HEK293 (cell line): ENCODE measurements at regions not wholly inside any gene's neighbourhood (a gene's known extent, or its start where the extent isn't known, plus 50 kb on each side); places are given as distances from the start of the nearest gene placed in this dataset.

ENCODE experiments used
- CTCF ChIA-PET: fragments of 350-600 bp; formaldehyde crosslinking; extraction: SDS; loops from one replicate; lab custom pipeline; 2021; ENCODE audit warnings: antibody characterized with exemption; lab: Yijun Ruan, JAX
- POLR2A ChIA-PET: fragments of 300-600 bp; formaldehyde crosslinking; extraction: SDS; loops from one replicate; lab custom pipeline; 2020; ENCODE audit warnings: antibody characterized with exemption, inconsistent platforms; lab: Yijun Ruan, JAX
- H3K27ac ChIP-seq: fragments of 200-500 bp; sonication (Bioruptor generic); 2 replicates; pipeline ENCODE4 v1.5.1; 2014; ENCODE audit warnings: low read depth, low read length, control low read depth, inconsistent platforms; ENCODE audit errors: extremely low read depth
- H3K36me3 ChIP-seq, 2 experiments: fragments of 200-500 bp in 1 of 2; sonication (Bioruptor generic) in 1 of 2; 1 replicate in 1 of 2; 2 replicates in 1 of 2; pipeline ENCODE4 v1.5.1; 2014 to 2017; ENCODE audit warnings: inconsistent platforms in 2 of 2, low read length in 2 of 2; ENCODE audit not compliant: control insufficient read depth in 2 of 2, insufficient read depth in 1 of 2
- H3K4me1 ChIP-seq: fragments of 200-500 bp; sonication (Bioruptor generic); 2 replicates; pipeline ENCODE4 v1.5.1; 2014; ENCODE audit warnings: mild to moderate bottlenecking, low read length, inconsistent platforms; ENCODE audit not compliant: control insufficient read depth, insufficient read depth
- H3K4me3 ChIP-seq: 2 replicates; pipeline ENCODE4 v1.5.1; 2011; ENCODE audit warnings: low read depth, mild to moderate bottlenecking, control low read depth, low read length, moderate library complexity
- H3K9me3 ChIP-seq: fragments of 200-500 bp; sonication (Bioruptor generic); 2 replicates; pipeline ENCODE4 v1.5.1; 2014; ENCODE audit warnings: low read depth, low read length, inconsistent platforms; ENCODE audit not compliant: control insufficient read depth, insufficient read depth
- BCL6B ChIP-seq: fragments of 450-650 bp; formaldehyde crosslinking; IDR thresholded peaks from 2 replicates; pipeline ENCODE4 v1.5.1; 2017; ENCODE audit warnings: missing biosample characterization, missing genetic modification characterization
- GLIS1 ChIP-seq: fragments of 450-650 bp; formaldehyde crosslinking; IDR thresholded peaks from 2 replicates; pipeline ENCODE4 v1.5.1; 2016; ENCODE audit warnings: missing biosample characterization, missing genetic modification characterization
- KLF16 ChIP-seq: fragments of 450-650 bp; formaldehyde crosslinking; IDR thresholded peaks from 2 replicates; pipeline ENCODE4 v1.5.1; 2017; ENCODE audit warnings: missing biosample characterization, missing genetic modification characterization
- PRDM2 ChIP-seq: fragments of 450-650 bp; formaldehyde crosslinking; IDR thresholded peaks from 2 replicates; pipeline ENCODE4 v1.5.1; 2016; ENCODE audit warnings: missing biosample characterization, missing genetic modification characterization, borderline replicate concordance
- ZNF112 ChIP-seq: fragments of 450-650 bp; formaldehyde crosslinking; IDR thresholded peaks from 2 replicates; pipeline ENCODE4 v1.5.0; 2017; ENCODE audit warnings: missing biosample characterization, missing genetic modification characterization
- ZNF146 ChIP-seq: fragments of 450-650 bp; formaldehyde crosslinking; IDR thresholded peaks from 2 replicates; pipeline ENCODE4 v1.5.1; 2016; ENCODE audit warnings: missing biosample characterization, missing genetic modification characterization
- ZNF514 ChIP-seq: fragments of 450-650 bp; formaldehyde crosslinking; IDR thresholded peaks from 2 replicates; pipeline ENCODE4 v1.5.1; 2016; ENCODE audit warnings: missing biosample characterization, missing genetic modification characterization
- ZNF660 ChIP-seq: fragments of 450-650 bp; IDR thresholded peaks from 2 replicates; pipeline ENCODE4 v1.5.1; 2018; ENCODE audit warnings: missing biosample characterization, mild to moderate bottlenecking, missing genetic modification characterization
- ZNF701 ChIP-seq: fragments of 450-650 bp; formaldehyde crosslinking; IDR thresholded peaks from 2 replicates; pipeline ENCODE4 v1.5.1; 2016; ENCODE audit warnings: missing biosample characterization, missing genetic modification characterization
- ZNF843 ChIP-seq: fragments of 450-650 bp; formaldehyde crosslinking; IDR thresholded peaks from 2 replicates; pipeline ENCODE4 v1.5.1; 2016; ENCODE audit warnings: missing biosample characterization, missing genetic modification characterization
- ZSCAN16 ChIP-seq: fragments of 450-650 bp; formaldehyde crosslinking; IDR thresholded peaks from 2 replicates; pipeline ENCODE4 v1.5.1; 2016; ENCODE audit warnings: missing biosample characterization, missing genetic modification characterization
- TF ChIP-seq, protein P1 (sequence below): fragments of 450-650 bp; formaldehyde crosslinking; IDR thresholded peaks from 2 replicates; pipeline ENCODE4 v1.5.1; 2016; ENCODE audit warnings: missing biosample characterization, missing genetic modification characterization
- TF ChIP-seq, protein P2 (sequence below): fragments of 450-650 bp; formaldehyde crosslinking; IDR thresholded peaks from 2 replicates; pipeline ENCODE4 v1.5.1; 2016; ENCODE audit warnings: missing biosample characterization, missing genetic modification characterization
- TF ChIP-seq, protein P3 (sequence below): fragments of 450-650 bp; formaldehyde crosslinking; IDR thresholded peaks from 2 replicates; pipeline ENCODE4 v1.5.1; 2017; ENCODE audit warnings: missing biosample characterization, missing genetic modification characterization

DNA sequence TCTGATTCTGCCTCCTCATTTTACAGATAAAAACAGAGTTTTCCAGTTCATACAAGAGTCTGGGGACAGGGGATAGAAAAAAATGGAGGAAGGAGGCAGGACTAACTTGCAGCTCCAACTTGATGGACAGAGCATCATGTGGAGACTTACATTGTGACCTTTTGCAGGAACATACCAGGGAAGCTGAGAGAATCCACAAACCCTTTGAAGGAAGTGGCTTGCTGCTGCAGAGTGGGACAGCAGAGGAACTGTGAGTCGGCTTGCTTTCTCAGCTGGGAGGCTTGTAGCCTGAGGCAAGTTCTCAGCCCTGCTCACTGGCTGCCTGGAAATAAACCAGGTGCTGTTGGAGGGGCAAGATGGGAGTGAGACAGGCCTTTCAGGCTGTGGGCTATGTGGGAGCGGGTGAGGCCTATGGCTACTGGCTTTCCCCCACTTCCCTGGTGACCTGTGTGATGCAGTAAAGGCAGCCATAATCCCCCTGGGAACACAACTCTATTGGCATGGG, 614.4 kb downstream of the KCTD12 start:
- Histone ChIP-seq H3K4me3 (no peak overlapping the region), H3K4me1 (no peaks in the 10 kb centered on the region), H3K36me3 (no peaks in the 10 kb centered on the region), H3K9me3 (no peaks in the 10 kb centered on the region), H3K27ac (no peak overlapping the region)
- CTCF ChIA-PET, result no interaction called here
- TF ChIP-seq ZNF843 (tag by site-specific recombination) (no peak), ZNF701 (tag by site-specific recombination) (no peak), ZSCAN16 (tag by site-specific recombination) (no peak), ZNF514 (tag by site-specific recombination) (no peak), KLF16 (tag by site-specific recombination) (no peak), GLIS1 (tag by site-specific recombination) (no peak), BCL6B (tag by site-specific recombination) (no peak), ZNF146 (tag by site-specific recombination) (no peak), ZNF660 (tag by site-specific recombination) (no peak), PRDM2 (tag by site-specific recombination) (no peak), ZNF112 (no peak)
- TF ChIP-seq, protein P1, sequence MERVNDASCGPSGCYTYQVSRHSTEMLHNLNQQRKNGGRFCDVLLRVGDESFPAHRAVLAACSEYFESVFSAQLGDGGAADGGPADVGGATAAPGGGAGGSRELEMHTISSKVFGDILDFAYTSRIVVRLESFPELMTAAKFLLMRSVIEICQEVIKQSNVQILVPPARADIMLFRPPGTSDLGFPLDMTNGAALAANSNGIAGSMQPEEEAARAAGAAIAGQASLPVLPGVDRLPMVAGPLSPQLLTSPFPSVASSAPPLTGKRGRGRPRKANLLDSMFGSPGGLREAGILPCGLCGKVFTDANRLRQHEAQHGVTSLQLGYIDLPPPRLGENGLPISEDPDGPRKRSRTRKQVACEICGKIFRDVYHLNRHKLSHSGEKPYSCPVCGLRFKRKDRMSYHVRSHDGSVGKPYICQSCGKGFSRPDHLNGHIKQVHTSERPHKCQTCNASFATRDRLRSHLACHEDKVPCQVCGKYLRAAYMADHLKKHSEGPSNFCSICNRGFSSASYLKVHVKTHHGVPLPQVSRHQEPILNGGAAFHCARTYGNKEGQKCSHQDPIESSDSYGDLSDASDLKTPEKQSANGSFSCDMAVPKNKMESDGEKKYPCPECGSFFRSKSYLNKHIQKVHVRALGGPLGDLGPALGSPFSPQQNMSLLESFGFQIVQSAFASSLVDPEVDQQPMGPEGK (tag by site-specific recombination), result no peak
- TF ChIP-seq, protein P2, sequence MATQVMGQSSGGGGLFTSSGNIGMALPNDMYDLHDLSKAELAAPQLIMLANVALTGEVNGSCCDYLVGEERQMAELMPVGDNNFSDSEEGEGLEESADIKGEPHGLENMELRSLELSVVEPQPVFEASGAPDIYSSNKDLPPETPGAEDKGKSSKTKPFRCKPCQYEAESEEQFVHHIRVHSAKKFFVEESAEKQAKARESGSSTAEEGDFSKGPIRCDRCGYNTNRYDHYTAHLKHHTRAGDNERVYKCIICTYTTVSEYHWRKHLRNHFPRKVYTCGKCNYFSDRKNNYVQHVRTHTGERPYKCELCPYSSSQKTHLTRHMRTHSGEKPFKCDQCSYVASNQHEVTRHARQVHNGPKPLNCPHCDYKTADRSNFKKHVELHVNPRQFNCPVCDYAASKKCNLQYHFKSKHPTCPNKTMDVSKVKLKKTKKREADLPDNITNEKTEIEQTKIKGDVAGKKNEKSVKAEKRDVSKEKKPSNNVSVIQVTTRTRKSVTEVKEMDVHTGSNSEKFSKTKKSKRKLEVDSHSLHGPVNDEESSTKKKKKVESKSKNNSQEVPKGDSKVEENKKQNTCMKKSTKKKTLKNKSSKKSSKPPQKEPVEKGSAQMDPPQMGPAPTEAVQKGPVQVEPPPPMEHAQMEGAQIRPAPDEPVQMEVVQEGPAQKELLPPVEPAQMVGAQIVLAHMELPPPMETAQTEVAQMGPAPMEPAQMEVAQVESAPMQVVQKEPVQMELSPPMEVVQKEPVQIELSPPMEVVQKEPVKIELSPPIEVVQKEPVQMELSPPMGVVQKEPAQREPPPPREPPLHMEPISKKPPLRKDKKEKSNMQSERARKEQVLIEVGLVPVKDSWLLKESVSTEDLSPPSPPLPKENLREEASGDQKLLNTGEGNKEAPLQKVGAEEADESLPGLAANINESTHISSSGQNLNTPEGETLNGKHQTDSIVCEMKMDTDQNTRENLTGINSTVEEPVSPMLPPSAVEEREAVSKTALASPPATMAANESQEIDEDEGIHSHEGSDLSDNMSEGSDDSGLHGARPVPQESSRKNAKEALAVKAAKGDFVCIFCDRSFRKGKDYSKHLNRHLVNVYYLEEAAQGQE, result no peak
- TF ChIP-seq, protein P3, sequence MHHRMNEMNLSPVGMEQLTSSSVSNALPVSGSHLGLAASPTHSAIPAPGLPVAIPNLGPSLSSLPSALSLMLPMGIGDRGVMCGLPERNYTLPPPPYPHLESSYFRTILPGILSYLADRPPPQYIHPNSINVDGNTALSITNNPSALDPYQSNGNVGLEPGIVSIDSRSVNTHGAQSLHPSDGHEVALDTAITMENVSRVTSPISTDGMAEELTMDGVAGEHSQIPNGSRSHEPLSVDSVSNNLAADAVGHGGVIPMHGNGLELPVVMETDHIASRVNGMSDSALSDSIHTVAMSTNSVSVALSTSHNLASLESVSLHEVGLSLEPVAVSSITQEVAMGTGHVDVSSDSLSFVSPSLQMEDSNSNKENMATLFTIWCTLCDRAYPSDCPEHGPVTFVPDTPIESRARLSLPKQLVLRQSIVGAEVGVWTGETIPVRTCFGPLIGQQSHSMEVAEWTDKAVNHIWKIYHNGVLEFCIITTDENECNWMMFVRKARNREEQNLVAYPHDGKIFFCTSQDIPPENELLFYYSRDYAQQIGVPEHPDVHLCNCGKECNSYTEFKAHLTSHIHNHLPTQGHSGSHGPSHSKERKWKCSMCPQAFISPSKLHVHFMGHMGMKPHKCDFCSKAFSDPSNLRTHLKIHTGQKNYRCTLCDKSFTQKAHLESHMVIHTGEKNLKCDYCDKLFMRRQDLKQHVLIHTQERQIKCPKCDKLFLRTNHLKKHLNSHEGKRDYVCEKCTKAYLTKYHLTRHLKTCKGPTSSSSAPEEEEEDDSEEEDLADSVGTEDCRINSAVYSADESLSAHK (tag by site-specific recombination), result no peak
- POLR2A ChIA-PET, result no interaction called here
